Peyer's patch (tissue), 4 donors: ENCODE measurements at regions not wholly inside any gene's neighbourhood (a gene's known extent, or its start where the extent isn't known, plus 50 kb on each side); places are given as distances from the start of the nearest gene placed in this dataset.

ENCODE experiments used
- CTCF ChIP-seq, 6 experiments: fragments of 450-650 bp in 4 of 6; fragments of 200-600 bp in 2 of 6; sonication (generic) in 1 of 6; IDR thresholded peaks; one replicate each; pipeline ENCODE4 v1.5.1; 2017 to 2019; ENCODE audit warnings: antibody characterized with exemption in 6 of 6, mild to moderate bottlenecking in 3 of 6, moderate library complexity in 1 of 6
- POLR2A ChIP-seq, 2 donors: fragments of 450-650 bp; IDR thresholded peaks; one replicate each; pipeline ENCODE4 v1.5.1; 2017; ENCODE audit warnings: antibody characterized with exemption in 2 of 2, mild to moderate bottlenecking in 2 of 2, moderate library complexity in 2 of 2

- TF ChIP-seq POLR2A (IDR thresholded peaks at IDR 0.05) (no peak), CTCF (IDR thresholded peaks at IDR 0.05) (no peak)
These were observed 1211.4 kb downstream of the VRK1 start for GRCh38 chr14:98008381-98009113.
